MM.1S (cell line): ENCODE measurements at regions not wholly inside any gene's neighbourhood (a gene's known extent, or its start where the extent isn't known, plus 50 kb on each side); places are given as distances from the start of the nearest gene placed in this dataset.

Experiments
- EZH2 ChIP-seq: fragments of 300-600 bp; sonication (generic); optimal IDR thresholded peaks from 2 replicates; pipeline ENCODE3; 2017; ENCODE audit warnings: low read depth, mild to moderate bottlenecking, antibody characterized with exemption, low read length, mixed read lengths
- EZH2phosphoT487 ChIP-seq: fragments of 300-600 bp; sonication (generic); IDR thresholded peaks from 2 replicates; pipeline ENCODE4 v1.6.1; 2018; ENCODE audit warnings: antibody characterized with exemption, low read length
- TF ChIP-seq, protein P1 (sequence below): fragments of 300-600 bp; sonication (generic); IDR thresholded peaks from 2 replicates; pipeline ENCODE4 v1.5.1; 2016; ENCODE audit warnings: antibody characterized with exemption, low read length, mixed read lengths

DNA sequence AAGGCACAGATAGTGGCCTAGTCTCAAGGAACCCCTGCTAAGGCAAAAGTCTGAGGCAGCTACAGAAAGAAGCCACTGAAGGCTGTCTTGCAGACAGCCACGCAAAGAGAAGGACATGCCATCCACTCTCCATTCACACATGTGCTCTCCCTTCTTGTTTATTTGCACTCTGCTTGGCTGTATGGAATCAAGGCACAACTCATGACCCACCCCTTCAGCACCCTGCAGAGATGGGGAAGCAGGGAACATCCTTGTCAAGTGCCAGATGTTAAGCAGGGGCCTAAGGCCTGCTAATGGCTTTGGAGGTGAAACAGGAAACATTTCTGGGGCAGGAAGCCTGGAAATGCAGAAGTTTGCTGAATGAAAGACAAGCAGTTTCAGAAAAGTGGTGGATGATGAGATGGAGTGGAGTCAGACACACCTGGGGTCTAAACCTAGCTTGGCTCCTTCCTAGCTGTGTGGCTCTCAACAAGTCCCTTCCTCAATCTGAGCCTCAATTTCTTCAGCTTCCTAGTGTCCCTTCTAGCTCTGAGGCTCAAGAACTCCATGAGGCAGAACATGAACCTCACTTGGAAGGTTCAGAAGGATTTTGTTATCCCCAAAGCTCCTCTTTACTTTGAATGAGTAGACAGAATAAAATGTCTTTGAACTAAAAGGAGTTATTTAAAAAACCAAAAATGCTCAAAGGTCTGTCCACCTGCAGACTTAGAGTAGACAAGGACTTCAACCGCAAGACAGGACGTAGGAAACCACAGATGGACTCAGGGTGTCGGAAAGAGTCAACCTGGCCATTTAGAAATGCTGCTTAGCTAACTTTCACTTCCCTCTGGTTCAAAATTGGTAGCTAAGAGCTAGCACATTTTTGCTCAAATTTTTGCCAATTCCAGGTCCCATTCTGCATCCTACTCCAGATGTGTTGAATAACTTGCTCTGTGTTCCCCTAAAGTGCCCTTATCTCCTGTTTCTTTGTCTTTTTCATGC lies 283.1 kb downstream of the PLPP3 start:
- TF ChIP-seq, protein P1, sequence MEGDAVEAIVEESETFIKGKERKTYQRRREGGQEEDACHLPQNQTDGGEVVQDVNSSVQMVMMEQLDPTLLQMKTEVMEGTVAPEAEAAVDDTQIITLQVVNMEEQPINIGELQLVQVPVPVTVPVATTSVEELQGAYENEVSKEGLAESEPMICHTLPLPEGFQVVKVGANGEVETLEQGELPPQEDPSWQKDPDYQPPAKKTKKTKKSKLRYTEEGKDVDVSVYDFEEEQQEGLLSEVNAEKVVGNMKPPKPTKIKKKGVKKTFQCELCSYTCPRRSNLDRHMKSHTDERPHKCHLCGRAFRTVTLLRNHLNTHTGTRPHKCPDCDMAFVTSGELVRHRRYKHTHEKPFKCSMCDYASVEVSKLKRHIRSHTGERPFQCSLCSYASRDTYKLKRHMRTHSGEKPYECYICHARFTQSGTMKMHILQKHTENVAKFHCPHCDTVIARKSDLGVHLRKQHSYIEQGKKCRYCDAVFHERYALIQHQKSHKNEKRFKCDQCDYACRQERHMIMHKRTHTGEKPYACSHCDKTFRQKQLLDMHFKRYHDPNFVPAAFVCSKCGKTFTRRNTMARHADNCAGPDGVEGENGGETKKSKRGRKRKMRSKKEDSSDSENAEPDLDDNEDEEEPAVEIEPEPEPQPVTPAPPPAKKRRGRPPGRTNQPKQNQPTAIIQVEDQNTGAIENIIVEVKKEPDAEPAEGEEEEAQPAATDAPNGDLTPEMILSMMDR, result no peak
- TF ChIP-seq EZH2phosphoT487, result no peak
- no peak for TF ChIP-seq EZH2
